Keratinocyte (primary cell): ENCODE measurements at regions not wholly inside any gene's neighbourhood (a gene's known extent, or its start where the extent isn't known, plus 50 kb on each side); places are given as distances from the start of the nearest gene placed in this dataset.

Experiments used
- DNase-seq: peaks from one replicate; pipeline ENCODE4 v3.0.0-alpha.2; 2011; ENCODE audit warnings: low read depth, missing footprints, low spot score
- FAIRE-seq: peaks from 2 replicates; lab custom pipeline; 2011; peaks lifted over from hg19 to GRCh38; lab: Jason Lieb, UNC
- H2AFZ ChIP-seq: 2 replicates; pipeline ENCODE4 v1.6.0; 2012; ENCODE audit warnings: low read length, control low read depth, inconsistent platforms; ENCODE audit not compliant: control insufficient read depth
- H3K27ac ChIP-seq: 2 replicates; pipeline ENCODE4 v1.5.1; 2011; ENCODE audit warnings: low read length; ENCODE audit not compliant: control insufficient read depth, insufficient read depth
- H3K27me3 ChIP-seq: 3 replicates; pipeline ENCODE4 v1.6.0; 2011; ENCODE audit warnings: low read length; ENCODE audit not compliant: control insufficient read depth, insufficient read depth; ENCODE audit errors: extremely low read depth
- H3K36me3 ChIP-seq, 2 experiments: 2 replicates in 1 of 2; 3 replicates in 1 of 2; pipeline ENCODE4 v1.5.1; 2011; ENCODE audit warnings: low read length in 2 of 2, mild to moderate bottlenecking in 1 of 2; ENCODE audit not compliant: control insufficient read depth in 2 of 2, insufficient read depth in 2 of 2; ENCODE audit errors: extremely low read depth in 1 of 2
- H3K4me1 ChIP-seq: 3 replicates; pipeline ENCODE4 v1.5.1; 2011; ENCODE audit warnings: low read length; ENCODE audit not compliant: control insufficient read depth, insufficient read depth; ENCODE audit errors: extremely low read depth
- H3K4me2 ChIP-seq: 3 replicates; pipeline ENCODE4 v1.6.0; 2011; ENCODE audit warnings: low read depth, low read length; ENCODE audit not compliant: control insufficient read depth, insufficient read depth; ENCODE audit errors: extremely low read depth
- H3K4me3 ChIP-seq, 3 experiments: fragments of 200-600 bp in 1 of 3; sonication (generic) in 1 of 3; 2 replicates in 2 of 3; 3 replicates in 1 of 3; pipeline ENCODE4 v1.5.1; 2011 to 2016; ENCODE audit warnings: low read length in 3 of 3, mild to moderate bottlenecking in 3 of 3, control low read depth in 2 of 3, inconsistent platforms in 1 of 3, low read depth in 1 of 3, mixed read lengths in 1 of 3, mixed run types in 1 of 3, moderate library complexity in 1 of 3; ENCODE audit not compliant: control insufficient read depth in 2 of 3, insufficient read depth in 2 of 3; ENCODE audit errors: extremely low read depth in 1 of 3
- H3K79me2 ChIP-seq: 2 replicates; pipeline ENCODE4 v1.6.0; 2012; ENCODE audit warnings: low read length; ENCODE audit not compliant: control insufficient read depth, insufficient read depth
- H3K9ac ChIP-seq: 3 replicates; pipeline ENCODE4 v1.6.0; 2011; ENCODE audit warnings: low read length; ENCODE audit not compliant: control insufficient read depth, insufficient read depth; ENCODE audit errors: extremely low read depth
- H3K9me1 ChIP-seq: 3 replicates; pipeline ENCODE4 v1.6.0; 2011; ENCODE audit warnings: low read length; ENCODE audit not compliant: control insufficient read depth, insufficient read depth; ENCODE audit errors: extremely low read depth
- H3K9me3 ChIP-seq: 2 replicates; pipeline ENCODE4 v1.5.1; 2012; ENCODE audit warnings: low read depth, low read length; ENCODE audit not compliant: control insufficient read depth
- H4K20me1 ChIP-seq: 3 replicates; pipeline ENCODE4 v1.6.0; 2011; ENCODE audit warnings: low read length; ENCODE audit not compliant: control insufficient read depth, insufficient read depth; ENCODE audit errors: extremely low read depth
- CTCF ChIP-seq, 3 experiments: IDR thresholded peaks in 1 of 3; conservative IDR thresholded peaks in 1 of 3; optimal IDR thresholded peaks in 1 of 3; 2 replicates in 2 of 3; 3 replicates in 1 of 3; pipeline versions ENCODE3 to v1.5.1; 2011; ENCODE audit warnings: low read length in 3 of 3, mild to moderate bottlenecking in 3 of 3, moderate library complexity in 2 of 3, control low read depth in 1 of 3, inconsistent platforms in 1 of 3; ENCODE audit not compliant: insufficient read depth in 2 of 3; ENCODE audit errors: extremely low read depth in 1 of 3
- EZH2 ChIP-seq: IDR thresholded peaks from one replicate; pipeline ENCODE4 v1.6.1; 2012; ENCODE audit warnings: inconsistent platforms, mild to moderate bottlenecking, low read length, moderate library complexity
- dilution Hi-C: fragments of 300-500 bp; cut with MboI; formaldehyde crosslinking; loops from one replicate; pipeline ENCODE4 v1.7.0; 2020; ENCODE audit warnings: low sequenced_read_pairs; ENCODE audit not compliant: extremely low pct_ligation_motif_present

GRCh38 chr5:155140646-155141045, 127.1 kb downstream of the KIF4B start:
- DNase-seq (no peak), FAIRE-seq (no peak)
- Histone ChIP-seq H3K9ac (no peak overlapping the region), H3K9me3 (no peaks in the 10 kb centered on the region), H2AFZ (no peak overlapping the region), H3K36me3 (no peaks in the 10 kb centered on the region), H3K4me3 (no peak overlapping the region), H3K27ac (no peak overlapping the region), H3K9me1 (no peaks in the 10 kb centered on the region), H3K4me2 (no peak overlapping the region), H3K27me3 (no peaks in the 10 kb centered on the region), H3K79me2 (no peaks in the 10 kb centered on the region), H4K20me1 (no peaks in the 10 kb centered on the region), H3K4me1 (no peaks in the 10 kb centered on the region)
- TF ChIP-seq EZH2 (no peak), CTCF (optimal IDR thresholded peaks at IDR 0.05 in 1 of 3, IDR thresholded peaks at IDR 0.05 in 1 of 3, conservative IDR thresholded peaks at IDR 0.05 in 1 of 3; ENCODE audit: extremely low read depth in 1 of 3, insufficient read depth in 2 of 3, low read length in 3 of 3) (no peak)
- dilution Hi-C loops, result no loop called here

- H2AFZ ChIP-seq, result no peak overlapping the region
- no peaks in the 10 kb centered on the region for H3K4me1 ChIP-seq
- no peaks in the 10 kb centered on the region for H3K27me3 ChIP-seq
- no peaks in the 10 kb centered on the region for H3K9me3 ChIP-seq
- no peak overlapping the region for H3K27ac ChIP-seq
- H3K79me2 ChIP-seq, result no peaks in the 10 kb centered on the region
- no peaks in the 10 kb centered on the region for H3K36me3 ChIP-seq
- H3K4me2 ChIP-seq, result no peak overlapping the region
- TF ChIP-seq CTCF (optimal IDR thresholded peaks at IDR 0.05 in 1 of 3, IDR thresholded peaks at IDR 0.05 in 1 of 3, conservative IDR thresholded peaks at IDR 0.05 in 1 of 3; ENCODE audit: extremely low read depth in 1 of 3, insufficient read depth in 2 of 3, low read length in 3 of 3) (no peak), EZH2 (no peak)
- no peak for FAIRE-seq
- no peaks in the 10 kb centered on the region for H3K9me1 ChIP-seq
- no peak overlapping the region for H3K9ac ChIP-seq
- no peak for DNase-seq
- no peak overlapping the region for H3K4me3 ChIP-seq
- dilution Hi-C loops, result no loop called here
- no peaks in the 10 kb centered on the region for H4K20me1 ChIP-seq
Measured at GRCh38 chr5:155144956-155145355, 131.4 kb downstream of the KIF4B start.
